ENCODE measurements at regions not wholly inside any gene's neighbourhood (a gene's known extent, or its start where the extent isn't known, plus 50 kb on each side); places are given as distances from the start of the nearest gene placed in this dataset.

GRCh38 chr13:105127732-105128131, 1407.7 kb downstream of the EFNB2 start:
- H2BK20ac ChIP-seq (ENCODE audit: low read length), result no peak overlapping the region
- H3K4me1 ChIP-seq (replicated peaks in 1 of 4; ENCODE audit: control insufficient read depth in 3 of 4, insufficient read depth in 4 of 4, low read length in 3 of 4), result no peaks in the 10 kb centered on the region
- no peak overlapping the region for H3K14ac ChIP-seq (ENCODE audit: insufficient read length)
- DNase-seq (ENCODE audit: low read depth in 1 of 2, low spot score in 2 of 2) (no peak), FAIRE-seq (no peak)
- no peaks in the 10 kb centered on the region for H3K36me3 ChIP-seq (ENCODE audit: control insufficient read depth in 2 of 4, insufficient read depth in 4 of 4, low read length in 3 of 4)
- no peak overlapping the region for H4K8ac ChIP-seq (ENCODE audit: extremely low read depth, insufficient read depth, low read length)
- no peak overlapping the region for H4K5ac ChIP-seq (ENCODE audit: insufficient read length, low read depth, low read length)
- no peak overlapping the region for H2BK5ac ChIP-seq (ENCODE audit: low read depth, low read length)
- H3K27me3 ChIP-seq (replicated peaks in 1 of 4; ENCODE audit: control insufficient read depth in 3 of 4, extremely low read depth in 1 of 4, insufficient read depth in 3 of 4, low read length in 3 of 4), result no peaks in the 10 kb centered on the region
- H3K23me2 ChIP-seq (ENCODE audit: low read depth, low read length), result no peaks in the 10 kb centered on the region
- no peak overlapping the region for H3K4me2 ChIP-seq (ENCODE audit: insufficient read depth in 1 of 2, low read depth in 2 of 2, low read length in 2 of 2)
- H3K9ac ChIP-seq (replicated peaks in 1 of 4; ENCODE audit: extremely low read depth in 1 of 4, low read depth in 3 of 4, low read length in 3 of 4), result no peak overlapping the region
- ChIA-PET CTCF (ENCODE audit: partially characterized antibody) (no interaction called here), POLR2A (ENCODE audit: partially characterized antibody) (no interaction called here)
- no peak overlapping the region for H3K4ac ChIP-seq (replicated peaks; ENCODE audit: insufficient read length, low read depth, low read length)
- H3K27ac ChIP-seq (ENCODE audit: low read depth, low read length), result no peak overlapping the region
- no peak overlapping the region for H2AFZ ChIP-seq (ENCODE audit: low read length)
- no peak overlapping the region for H3K4me3 ChIP-seq (ENCODE audit: extremely low read depth in 1 of 4, insufficient read depth in 2 of 4, low read depth in 3 of 4, low read length in 4 of 4)
- no peak overlapping the region for H2BK15ac ChIP-seq (ENCODE audit: low read length)
- H3K79me1 ChIP-seq (ENCODE audit: low read depth, low read length), result no peaks in the 10 kb centered on the region
- no peak overlapping the region for H2BK120ac ChIP-seq (replicated peaks; ENCODE audit: low read depth, low read length)
- no peak overlapping the region for H3K23ac ChIP-seq (ENCODE audit: insufficient read length)
- no peak overlapping the region for H3K18ac ChIP-seq (ENCODE audit: extremely low read depth, low read length)
- no peaks in the 10 kb centered on the region for H3K9me3 ChIP-seq (ENCODE audit: insufficient read depth in 2 of 2, low read depth in 1 of 2, low read length in 1 of 2)
- no peak overlapping the region for H2AK5ac ChIP-seq (ENCODE audit: low read depth, low read length)
- WGBS, 2 experiments (ENCODE audit: extremely low coverage in 1 of 2, insufficient coverage in 1 of 2, insufficient read length in 1 of 2, insufficient replicate concordance in 2 of 2, low coverage in 1 of 2, low lambda C conversion rate in 2 of 2, missing lambda C conversion rate in 1 of 2), result 79% methylated on average over 2 of the region's 2 CpGs; no CpG with 5 or more reads in 1 of the 2 experiments
- H3K56ac ChIP-seq (replicated peaks; ENCODE audit: insufficient read length, low read depth, low read length), result no peak overlapping the region
- no peak overlapping the region for H2BK12ac ChIP-seq (ENCODE audit: low read depth, low read length)
- no peaks in the 10 kb centered on the region for H4K20me1 ChIP-seq (replicated peaks in 1 of 2; ENCODE audit: control insufficient read depth in 1 of 2, insufficient read depth in 2 of 2, low read length in 2 of 2)
- H3K79me2 ChIP-seq (ENCODE audit: control insufficient read depth in 1 of 2, insufficient read depth in 2 of 2, low read length in 2 of 2), result no peaks in the 10 kb centered on the region
- no peak overlapping the region for H4K91ac ChIP-seq (replicated peaks; ENCODE audit: insufficient read length, low read length)
- TF ChIP-seq EZH2 (IDR thresholded peaks at IDR 0.05; ENCODE audit: low read depth, low read length, severe bottlenecking), result no peak
- TF ChIP-seq FOSL1 (IDR thresholded peaks at IDR 0.05; ENCODE audit: insufficient read depth, low read depth, low read length), result no peak
- TF ChIP-seq USF2 (IDR thresholded peaks at IDR 0.05; ENCODE audit: low read length), result no peak
- TF ChIP-seq NRF1 (IDR thresholded peaks at IDR 0.05; ENCODE audit: low read depth, low read length), result no peak
- TF ChIP-seq CHD1 (IDR thresholded peaks at IDR 0.05; ENCODE audit: low read depth, low read length), result no peak
- TF ChIP-seq EP300 (IDR thresholded peaks at IDR 0.05; ENCODE audit: borderline replicate concordance in 1 of 2, low read depth in 2 of 2, low read length in 2 of 2), result no peak
- TF ChIP-seq CBX5 (IDR thresholded peaks at IDR 0.05; ENCODE audit: low read depth, low read length), result no peak
- TF ChIP-seq EGR1 (IDR thresholded peaks at IDR 0.05; ENCODE audit: borderline replicate concordance, low read depth, low read length), result no peak
- no peak for TF ChIP-seq SP4 (IDR thresholded peaks at IDR 0.05; ENCODE audit: low read length)
- TF ChIP-seq CTBP2 (IDR thresholded peaks at IDR 0.05; ENCODE audit: borderline replicate concordance, insufficient read depth, insufficient read length, low read length), result no peak
- TF ChIP-seq BRCA1 (IDR thresholded peaks at IDR 0.05; ENCODE audit: low read depth, low read length), result no peak
- TF ChIP-seq GTF2F1 (IDR thresholded peaks at IDR 0.05; ENCODE audit: borderline replicate concordance, low read depth, low read length), result no peak
- no peak for TF ChIP-seq SIN3A (conservative IDR thresholded peaks at IDR 0.05 in 1 of 2, IDR thresholded peaks at IDR 0.05 in 1 of 2; ENCODE audit: low read depth in 1 of 2, low read length in 2 of 2)
